Liver (tissue), 8 donors: ENCODE measurements at regions not wholly inside any gene's neighbourhood (a gene's known extent, or its start where the extent isn't known, plus 50 kb on each side); places are given as distances from the start of the nearest gene placed in this dataset.

Experiments
- DNase-seq: peaks from one replicate; pipeline ENCODE4 v3.0.0-alpha.2; 2017; ENCODE audit warnings: low spot score
- H3K27ac ChIP-seq, 2 donors: one replicate each; pipeline ENCODE4 v1.7.0; 2013; ENCODE audit warnings: inconsistent platforms in 2 of 2, low read length in 2 of 2, control low read depth in 1 of 2, low read depth in 1 of 2, mild to moderate bottlenecking in 1 of 2
- H3K27me3 ChIP-seq, 4 donors: one replicate each; pipeline versions ENCODE4 v1.6.1 to v1.7.0; 2013; ENCODE audit warnings: low read length in 3 of 4, inconsistent platforms in 1 of 4, mild to moderate bottlenecking in 1 of 4, moderate library complexity in 1 of 4; ENCODE audit not compliant: control insufficient read depth in 4 of 4, insufficient read depth in 4 of 4
- H3K36me3 ChIP-seq, 4 donors: one replicate each; pipeline versions ENCODE4 v1.6.1 to v1.7.0; 2013; ENCODE audit warnings: low read length in 3 of 4, mild to moderate bottlenecking in 3 of 4, low read depth in 1 of 4, moderate library complexity in 1 of 4; ENCODE audit not compliant: control insufficient read depth in 4 of 4, insufficient read depth in 3 of 4
- H3K4me1 ChIP-seq, 4 donors: one replicate each; pipeline versions ENCODE4 v1.6.1 to v1.7.0; 2013; ENCODE audit warnings: low read length in 3 of 4, mild to moderate bottlenecking in 3 of 4, moderate library complexity in 1 of 4; ENCODE audit not compliant: control insufficient read depth in 4 of 4, insufficient read depth in 4 of 4
- H3K4me3 ChIP-seq, 3 donors: one replicate each; pipeline versions ENCODE4 v1.6.1 to v1.7.0; 2013; ENCODE audit warnings: low read length in 3 of 3, control low read depth in 1 of 3, low read depth in 1 of 3, mild to moderate bottlenecking in 1 of 3
- H3K9ac ChIP-seq, 2 donors: one replicate each; pipeline ENCODE4 v1.7.0; 2013; ENCODE audit warnings: low read length in 2 of 2, mild to moderate bottlenecking in 2 of 2, moderate library complexity in 2 of 2, control low read depth in 1 of 2, low read depth in 1 of 2
- H3K9me3 ChIP-seq, 4 donors: one replicate each; pipeline versions ENCODE4 v1.6.1 to v1.7.0; 2013; ENCODE audit warnings: low read length in 3 of 4; ENCODE audit not compliant: control insufficient read depth in 4 of 4
- FOXA1 ChIP-seq: IDR thresholded peaks from 2 replicates; pipeline ENCODE4 v1.6.1; 2016; ENCODE audit warnings: antibody characterized with exemption
- FOXA2 ChIP-seq: IDR thresholded peaks from 2 replicates; pipeline ENCODE4 v1.6.1; 2016; ENCODE audit warnings: antibody characterized with exemption
- GABPA ChIP-seq, 2 donors: IDR thresholded peaks in 1 of 2; conservative IDR thresholded peaks in 1 of 2; 2 replicates each; pipeline ENCODE4 v1.6.1; 2016; ENCODE audit warnings: antibody characterized with exemption in 2 of 2, mild to moderate bottlenecking in 1 of 2, moderate library complexity in 1 of 2
- RAD21 ChIP-seq, 2 donors: IDR thresholded peaks; 2 replicates each; pipeline ENCODE4 v1.6.1; 2016; ENCODE audit warnings: antibody characterized with exemption in 2 of 2, mild to moderate bottlenecking in 2 of 2
- SP1 ChIP-seq: IDR thresholded peaks from 2 replicates; pipeline ENCODE4 v1.6.1; 2018; ENCODE audit warnings: antibody characterized with exemption, mild to moderate bottlenecking
- TAF1 ChIP-seq: conservative IDR thresholded peaks from 2 replicates; pipeline ENCODE4 v1.6.1; 2016; ENCODE audit warnings: antibody characterized with exemption, mild to moderate bottlenecking
- YY1 ChIP-seq: IDR thresholded peaks from 2 replicates; pipeline ENCODE4 v1.6.1; 2016; ENCODE audit warnings: antibody characterized with exemption, mild to moderate bottlenecking
- WGBS: extraction: QIAGEN DNeasy Blood & Tissue Kit; methylation state at CpG from one replicate; pipeline ENCODE4 v1.1.7; 2013; 5-methylcytosine and 5-hydroxymethylcytosine counted together
- TF ChIP-seq, protein P1 (sequence below): IDR thresholded peaks from 2 replicates; pipeline ENCODE4 v1.6.1; 2016; ENCODE audit warnings: antibody characterized with exemption
- TF ChIP-seq, protein P2 (sequence below): fragments of 150-350 bp; IDR thresholded peaks from 2 replicates; pipeline ENCODE4 v1.5.1; 2017; ENCODE audit warnings: improper control_type of control experiment, low read depth, low read length; ENCODE audit not compliant: missing input control
- TF ChIP-seq, protein P3 (sequence below): IDR thresholded peaks from 2 replicates; pipeline ENCODE4 v1.6.1; 2016; ENCODE audit warnings: antibody characterized with exemption
- donor health status: healthy.
- donor health status: healthy.
- donor health status: healthy.
- donor health status: healthy.
- donor health status: healthy.

DNA sequence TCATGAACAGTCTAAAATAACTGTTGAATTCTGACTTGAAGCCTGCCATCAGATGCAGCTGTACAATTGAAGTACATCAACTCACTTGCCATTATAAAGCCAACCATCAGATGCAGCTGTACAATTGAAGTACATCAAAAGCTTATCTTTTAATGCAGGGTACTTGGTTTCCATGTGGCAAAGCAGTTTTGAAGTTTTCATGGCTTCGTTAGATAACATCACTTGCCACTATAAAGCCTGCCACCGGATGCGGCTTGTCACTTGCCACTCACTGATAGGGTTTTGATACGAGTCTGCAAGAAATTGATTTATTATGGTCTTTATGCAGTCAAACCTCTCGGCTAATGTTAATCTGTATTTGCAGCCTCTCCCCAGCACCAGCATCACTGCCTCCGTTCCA, 1605.8 kb downstream of the SUCLG1 start:
- TF ChIP-seq, protein P1, sequence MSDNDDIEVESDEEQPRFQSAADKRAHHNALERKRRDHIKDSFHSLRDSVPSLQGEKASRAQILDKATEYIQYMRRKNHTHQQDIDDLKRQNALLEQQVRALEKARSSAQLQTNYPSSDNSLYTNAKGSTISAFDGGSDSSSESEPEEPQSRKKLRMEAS = no peak
- TF ChIP-seq FOXA1 = no peak

DNA sequence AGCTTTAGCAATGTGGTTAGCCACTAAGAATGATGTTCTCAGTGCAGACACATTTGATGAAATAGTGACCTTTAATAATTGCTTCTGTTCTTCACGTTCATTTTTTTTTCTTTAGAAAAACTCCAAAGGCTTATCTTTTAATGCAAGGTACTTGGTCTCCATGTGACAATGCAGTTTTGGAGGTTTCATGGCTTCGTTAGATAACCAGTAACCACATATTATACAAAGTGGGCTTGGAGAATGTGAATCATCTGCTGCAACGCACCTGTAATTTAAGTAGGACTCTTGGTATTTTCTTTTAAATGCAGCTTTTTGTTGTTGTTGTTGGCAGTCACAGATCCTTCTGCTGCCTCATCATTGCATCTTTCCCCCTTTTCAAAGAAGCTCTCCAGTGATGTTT, 1606.3 kb downstream of the SUCLG1 start:
- no peaks in the 10 kb centered on the region for H3K4me1 ChIP-seq
- H3K4me3 ChIP-seq = no peak overlapping the region
- no peaks in the 10 kb centered on the region for H3K9me3 ChIP-seq
- no peak overlapping the region for H3K27ac ChIP-seq
- H3K36me3 ChIP-seq = no peaks in the 10 kb centered on the region
- no peaks in the 10 kb centered on the region for H3K27me3 ChIP-seq
- no peak for DNase-seq
- 58% methylated on average over 3 of the region's 3 CpGs for WGBS
- no peak overlapping the region for H3K9ac ChIP-seq
- TF ChIP-seq, protein P2, sequence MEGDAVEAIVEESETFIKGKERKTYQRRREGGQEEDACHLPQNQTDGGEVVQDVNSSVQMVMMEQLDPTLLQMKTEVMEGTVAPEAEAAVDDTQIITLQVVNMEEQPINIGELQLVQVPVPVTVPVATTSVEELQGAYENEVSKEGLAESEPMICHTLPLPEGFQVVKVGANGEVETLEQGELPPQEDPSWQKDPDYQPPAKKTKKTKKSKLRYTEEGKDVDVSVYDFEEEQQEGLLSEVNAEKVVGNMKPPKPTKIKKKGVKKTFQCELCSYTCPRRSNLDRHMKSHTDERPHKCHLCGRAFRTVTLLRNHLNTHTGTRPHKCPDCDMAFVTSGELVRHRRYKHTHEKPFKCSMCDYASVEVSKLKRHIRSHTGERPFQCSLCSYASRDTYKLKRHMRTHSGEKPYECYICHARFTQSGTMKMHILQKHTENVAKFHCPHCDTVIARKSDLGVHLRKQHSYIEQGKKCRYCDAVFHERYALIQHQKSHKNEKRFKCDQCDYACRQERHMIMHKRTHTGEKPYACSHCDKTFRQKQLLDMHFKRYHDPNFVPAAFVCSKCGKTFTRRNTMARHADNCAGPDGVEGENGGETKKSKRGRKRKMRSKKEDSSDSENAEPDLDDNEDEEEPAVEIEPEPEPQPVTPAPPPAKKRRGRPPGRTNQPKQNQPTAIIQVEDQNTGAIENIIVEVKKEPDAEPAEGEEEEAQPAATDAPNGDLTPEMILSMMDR = no peak
- TF ChIP-seq, protein P3, sequence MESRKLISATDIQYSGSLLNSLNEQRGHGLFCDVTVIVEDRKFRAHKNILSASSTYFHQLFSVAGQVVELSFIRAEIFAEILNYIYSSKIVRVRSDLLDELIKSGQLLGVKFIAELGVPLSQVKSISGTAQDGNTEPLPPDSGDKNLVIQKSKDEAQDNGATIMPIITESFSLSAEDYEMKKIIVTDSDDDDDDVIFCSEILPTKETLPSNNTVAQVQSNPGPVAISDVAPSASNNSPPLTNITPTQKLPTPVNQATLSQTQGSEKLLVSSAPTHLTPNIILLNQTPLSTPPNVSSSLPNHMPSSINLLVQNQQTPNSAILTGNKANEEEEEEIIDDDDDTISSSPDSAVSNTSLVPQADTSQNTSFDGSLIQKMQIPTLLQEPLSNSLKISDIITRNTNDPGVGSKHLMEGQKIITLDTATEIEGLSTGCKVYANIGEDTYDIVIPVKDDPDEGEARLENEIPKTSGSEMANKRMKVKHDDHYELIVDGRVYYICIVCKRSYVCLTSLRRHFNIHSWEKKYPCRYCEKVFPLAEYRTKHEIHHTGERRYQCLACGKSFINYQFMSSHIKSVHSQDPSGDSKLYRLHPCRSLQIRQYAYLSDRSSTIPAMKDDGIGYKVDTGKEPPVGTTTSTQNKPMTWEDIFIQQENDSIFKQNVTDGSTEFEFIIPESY = no peak
- TF ChIP-seq RAD21 (IDR thresholded peaks at IDR 0.05) = no peak
- TF ChIP-seq GABPA (IDR thresholded peaks at IDR 0.05 in 1 of 2, conservative IDR thresholded peaks at IDR 0.05 in 1 of 2) = no peak
- TF ChIP-seq YY1 = no peak

More for the DNA sequence above, 1605.8 kb downstream of the SUCLG1 start:
- DNase-seq = no peak
- Histone ChIP-seq H3K27ac (no peak overlapping the region), H3K9ac (no peak overlapping the region), H3K4me3 (no peak overlapping the region), H3K36me3 (no peaks in the 10 kb centered on the region), H3K9me3 (no peaks in the 10 kb centered on the region), H3K4me1 (no peaks in the 10 kb centered on the region), H3K27me3 (no peaks in the 10 kb centered on the region)
- WGBS = 73% methylated on average over 6 of the region's 6 CpGs

DNA sequence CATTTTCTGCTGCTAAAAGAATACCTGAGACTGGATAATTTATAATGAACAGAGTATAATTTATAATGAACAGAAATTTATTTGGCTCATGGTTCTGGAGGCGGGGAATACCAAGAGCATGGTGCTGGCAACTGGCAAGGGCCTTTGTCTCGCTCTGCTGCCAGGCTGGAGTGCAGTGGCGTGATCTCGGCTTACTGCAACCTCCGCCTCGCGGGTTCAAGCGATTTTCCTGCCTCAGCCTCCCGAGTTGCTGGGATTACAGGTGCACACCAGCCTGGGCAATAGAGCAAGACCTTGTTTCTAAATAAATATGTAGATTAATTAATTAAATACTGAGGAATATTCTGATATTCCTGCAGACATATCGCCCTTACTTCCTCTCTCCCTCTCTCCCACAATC, 1610.8 kb downstream of the SUCLG1 start:
- no peaks in the 10 kb centered on the region for H3K27me3 ChIP-seq
- H3K9ac ChIP-seq = no peak overlapping the region
- H3K36me3 ChIP-seq = no peaks in the 10 kb centered on the region
- H3K27ac ChIP-seq = no peak overlapping the region
- no peaks in the 10 kb centered on the region for H3K4me1 ChIP-seq
- 90% methylated on average over 10 of the region's 10 CpGs for WGBS
- H3K9me3 ChIP-seq = no peaks in the 10 kb centered on the region
- TF ChIP-seq YY1 = no peak
- no peak for TF ChIP-seq SP1
- TF ChIP-seq TAF1 = no peak
- TF ChIP-seq, protein P3 = no peak
- TF ChIP-seq, protein P1 = no peak
- TF ChIP-seq FOXA2 = no peak
- no peak for DNase-seq
- no peak overlapping the region for H3K4me3 ChIP-seq
